Stimulated activated CD4-positive, alpha-beta T cell treated with anti-CD3 and anti-CD28 coated beads, Interleukin-1b, Interleukin-23, amount 100 ng/mL, for 4 hours (primary cell): ENCODE measurements at regions not wholly inside any gene's neighbourhood (a gene's known extent, or its start where the extent isn't known, plus 50 kb on each side); places are given as distances from the start of the nearest gene placed in this dataset.

Experiments used
- DNase-seq, 2 donors: peaks; one replicate each; pipeline ENCODE4 v3.0.0-alpha.2; 2020; ENCODE audit warnings: low read depth in 2 of 2

DNA sequence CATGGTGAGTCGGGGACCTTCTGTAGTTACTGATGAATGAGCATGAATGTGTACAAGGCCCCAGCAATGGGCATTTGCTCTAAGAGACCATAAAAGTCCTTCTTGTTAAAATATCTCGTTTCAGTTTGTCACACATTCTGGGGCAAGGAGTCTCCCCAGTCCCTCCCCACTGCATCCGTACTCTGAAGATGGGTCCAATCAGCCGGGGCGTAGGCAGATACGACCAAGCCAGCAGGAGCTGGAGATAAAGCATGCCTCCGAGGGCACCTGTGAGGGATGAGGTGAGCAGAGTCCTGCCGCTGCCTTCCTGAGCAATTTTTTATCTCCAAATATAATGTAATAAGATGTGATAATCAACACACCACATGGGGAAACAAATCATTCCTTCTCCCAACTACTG is 528.5 kb downstream of the BCL11B start:
- DNase-seq: no peak

- no peak for DNase-seq
Observed at GRCh38 chr14:98748966-98749365, 523.0 kb downstream of the BCL11B start.

DNA sequence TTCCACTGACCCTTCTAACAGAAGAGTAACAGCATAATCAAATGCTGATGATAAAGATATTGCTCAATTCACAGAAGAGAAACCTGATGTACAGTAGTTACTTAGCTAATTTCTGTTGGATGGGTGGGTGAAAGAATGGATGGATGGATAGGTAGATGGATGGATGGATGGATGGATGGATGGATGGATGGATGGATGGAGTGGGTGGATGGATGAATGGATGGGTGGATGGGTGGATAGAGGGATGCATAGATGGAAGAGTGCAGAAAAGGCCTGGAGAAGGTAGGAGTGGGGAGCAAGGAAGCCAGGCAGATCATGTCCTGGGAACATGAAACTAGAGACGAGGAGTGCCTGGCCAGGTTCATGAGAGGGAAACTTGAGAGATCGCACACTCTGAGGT is 520.9 kb downstream of the BCL11B start:
- no peak for DNase-seq

DNA sequence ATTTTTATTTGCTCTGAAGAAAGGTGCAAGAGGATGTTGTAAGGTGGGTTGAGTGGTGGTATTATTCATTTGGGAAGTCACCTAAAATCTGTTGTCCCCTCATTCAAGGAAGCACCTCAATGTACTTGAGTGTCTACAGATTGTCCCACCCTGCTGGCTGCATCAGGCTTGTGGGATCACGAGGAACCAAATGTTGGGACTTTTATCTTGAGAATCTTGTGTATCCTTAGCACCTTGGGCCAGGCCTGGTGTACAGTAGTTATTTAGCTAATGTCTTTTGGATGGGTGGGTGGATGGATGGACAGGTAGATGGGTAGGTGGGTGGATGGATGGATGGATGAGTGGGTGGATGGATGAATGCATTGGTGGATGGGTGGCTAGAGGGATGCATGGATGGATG is 519.3 kb downstream of the BCL11B start:
- DNase-seq: no peak

- DNase-seq: no peak
Observed at GRCh38 chr14:98754343-98755020, 517.5 kb downstream of the BCL11B start.

DNA sequence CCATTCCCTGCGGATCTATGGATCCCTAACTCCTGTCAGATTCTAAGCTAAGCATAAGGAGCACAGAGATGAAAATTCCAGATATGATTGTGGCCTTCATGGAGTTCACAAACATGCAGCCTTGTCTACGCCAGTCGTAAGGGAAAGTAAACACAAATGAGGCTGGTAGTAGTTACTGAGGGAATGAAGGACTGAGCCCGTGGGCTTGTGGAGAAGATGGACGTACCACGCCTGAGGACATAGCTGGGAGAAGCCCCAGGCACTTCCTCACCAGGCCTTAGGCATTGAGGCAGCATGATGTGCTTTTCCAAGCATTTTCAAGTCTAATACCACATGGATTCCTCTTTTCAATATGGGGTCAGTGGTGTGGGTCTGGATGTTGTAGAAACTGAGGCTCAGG is 515.2 kb downstream of the BCL11B start:
- no peak for DNase-seq

DNA sequence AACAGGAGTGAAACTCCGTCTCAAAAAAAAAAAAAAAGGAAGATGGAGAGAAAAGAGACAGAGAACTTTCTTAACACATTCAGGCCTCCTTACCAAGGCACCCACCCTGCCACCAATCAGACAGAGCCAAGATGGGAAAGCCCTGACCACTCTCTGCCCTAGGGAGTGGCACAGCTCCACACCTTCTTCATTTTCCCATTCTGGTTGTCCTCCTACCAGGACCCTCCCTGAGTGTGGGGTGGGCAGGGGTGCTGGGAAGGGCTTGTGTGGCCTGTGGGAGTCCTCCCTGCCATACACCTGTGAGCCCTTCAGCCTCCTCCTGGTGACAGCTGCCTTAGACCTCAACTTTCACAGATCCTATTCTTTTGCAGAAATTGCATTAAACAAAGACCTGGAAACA is 513.6 kb downstream of the BCL11B start:
- DNase-seq: no peak

DNA sequence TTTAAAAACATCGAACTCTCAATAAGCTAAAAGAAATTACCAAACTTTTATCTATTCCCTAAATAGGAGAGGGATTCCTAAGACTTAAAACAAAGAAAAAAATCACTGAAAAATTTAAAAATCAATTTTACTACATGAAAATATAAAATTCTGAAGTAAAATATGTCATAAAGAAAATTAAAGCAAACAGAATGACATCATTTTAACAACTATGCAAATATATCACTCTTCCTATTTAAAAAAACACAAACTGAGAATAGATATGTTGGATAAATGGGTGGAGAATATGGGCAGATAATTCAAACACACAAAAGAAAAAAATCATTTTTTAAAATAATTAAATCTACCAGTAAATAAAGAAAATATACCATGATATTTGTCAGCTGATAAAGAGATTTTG is 510.0 kb downstream of the BCL11B start:
- no peak for DNase-seq

GRCh38 chr14:98766818-98767217 is 505.2 kb downstream of the BCL11B start:
- DNase-seq: no peak

DNA sequence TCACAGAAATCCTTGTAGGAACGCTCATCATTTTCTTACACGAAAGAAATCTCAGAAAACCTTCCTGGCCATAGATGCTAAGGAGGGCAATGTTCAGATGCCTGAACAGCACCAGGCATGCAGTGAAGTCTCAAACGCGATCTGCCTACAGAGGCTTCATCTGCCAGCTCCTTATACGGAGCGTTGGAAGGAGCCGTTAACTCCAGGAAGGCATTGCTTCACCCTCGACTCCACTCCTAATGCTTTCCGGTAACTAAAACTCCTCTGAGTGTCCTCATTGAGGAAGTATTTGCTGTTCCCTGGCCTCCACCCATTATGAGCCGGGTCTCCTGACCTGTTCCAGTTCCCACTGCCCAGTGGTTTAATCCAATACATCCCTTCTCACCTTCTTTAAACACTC is 502.7 kb downstream of the BCL11B start:
- DNase-seq: no peak

DNA sequence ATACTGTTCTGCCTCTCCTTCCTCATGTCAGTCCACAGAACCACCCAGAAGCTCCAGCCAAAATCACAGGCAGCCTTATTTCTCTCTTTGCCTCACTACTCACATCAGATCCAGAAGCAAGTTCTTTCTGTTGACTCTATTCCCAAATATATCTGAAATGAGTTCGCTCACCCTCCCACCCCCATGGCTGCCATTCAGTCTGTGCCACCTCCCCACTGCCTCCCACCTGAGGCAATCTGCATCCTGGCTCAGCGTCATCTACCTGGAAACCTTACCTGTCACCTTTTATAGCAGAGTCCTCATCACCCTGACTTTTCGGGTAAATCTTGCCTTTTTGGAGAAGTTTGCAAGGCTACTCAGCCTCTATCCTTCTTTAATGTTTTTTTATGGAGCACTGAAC is 501.8 kb downstream of the BCL11B start:
- no peak for DNase-seq

DNA sequence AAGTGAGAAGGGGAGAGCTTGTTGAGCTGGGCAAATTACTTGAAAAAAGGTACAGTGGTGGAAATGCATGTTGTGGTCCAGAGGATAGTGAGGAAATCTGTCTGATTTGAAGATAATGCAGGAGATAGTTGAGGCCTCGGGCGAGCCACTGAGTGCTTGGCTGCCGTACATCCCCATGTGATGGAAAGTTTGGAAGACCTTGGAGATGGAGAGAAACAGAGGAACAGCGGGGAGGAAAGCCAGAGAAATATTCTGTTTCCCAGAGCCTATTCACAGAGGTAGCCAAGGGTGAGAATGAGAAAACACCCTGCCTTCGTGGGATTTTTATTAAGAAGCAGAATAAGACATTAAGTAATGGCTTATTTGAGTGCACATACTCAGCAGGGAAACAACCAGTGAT is 498.2 kb downstream of the BCL11B start:
- DNase-seq: no peak

DNA sequence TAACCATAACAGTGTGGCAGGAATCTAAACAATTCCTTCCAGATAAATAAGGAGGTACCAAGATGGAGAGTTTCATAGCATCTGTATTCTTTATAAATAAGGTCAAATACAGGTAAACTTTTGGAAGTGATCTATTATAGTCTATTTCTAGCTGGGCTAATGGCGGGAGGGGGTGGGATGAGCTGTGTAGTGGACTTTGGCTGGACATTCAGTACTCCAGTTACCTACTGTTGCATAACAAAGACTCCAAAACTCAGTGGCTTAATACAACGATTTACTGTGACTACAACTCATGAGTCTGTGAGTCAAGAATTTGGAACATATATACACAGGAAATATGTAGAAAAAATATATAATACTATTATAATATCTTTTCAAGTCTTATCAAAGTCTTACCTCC is 496.1 kb downstream of the BCL11B start:
- DNase-seq: no peak

- DNase-seq: no peak
Observed at GRCh38 chr14:98782062-98782461, 489.9 kb downstream of the BCL11B start.

GRCh38 chr14:98785578-98785977 is 486.4 kb downstream of the BCL11B start:
- no peak for DNase-seq

GRCh38 chr14:98786456-98786855 is 485.5 kb downstream of the BCL11B start:
- DNase-seq: no peak

DNA sequence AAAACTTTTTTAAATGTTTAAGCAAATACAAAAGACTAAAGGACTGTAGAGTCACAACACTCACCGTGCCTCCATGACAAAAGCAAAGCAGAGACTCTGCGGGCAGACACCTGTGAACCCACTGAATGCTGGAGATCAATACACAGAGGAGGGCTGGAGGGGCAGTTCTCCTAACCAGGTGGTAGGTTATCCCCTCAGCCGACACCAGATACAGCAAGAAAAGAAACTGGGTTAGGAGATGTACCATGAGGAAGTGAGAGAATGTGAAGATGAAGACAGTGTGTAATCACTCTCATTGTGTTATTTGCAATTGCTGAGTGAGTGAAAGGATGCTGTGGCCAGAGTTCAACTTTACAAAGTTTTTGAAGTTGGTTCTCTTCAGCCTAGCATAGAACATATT is 480.3 kb downstream of the BCL11B start:
- no peak for DNase-seq

GRCh38 chr14:98792171-98792570 is 479.8 kb downstream of the BCL11B start:
- no peak for DNase-seq

GRCh38 chr14:98798099-98798498 is 473.9 kb downstream of the BCL11B start:
- DNase-seq: no peak

DNA sequence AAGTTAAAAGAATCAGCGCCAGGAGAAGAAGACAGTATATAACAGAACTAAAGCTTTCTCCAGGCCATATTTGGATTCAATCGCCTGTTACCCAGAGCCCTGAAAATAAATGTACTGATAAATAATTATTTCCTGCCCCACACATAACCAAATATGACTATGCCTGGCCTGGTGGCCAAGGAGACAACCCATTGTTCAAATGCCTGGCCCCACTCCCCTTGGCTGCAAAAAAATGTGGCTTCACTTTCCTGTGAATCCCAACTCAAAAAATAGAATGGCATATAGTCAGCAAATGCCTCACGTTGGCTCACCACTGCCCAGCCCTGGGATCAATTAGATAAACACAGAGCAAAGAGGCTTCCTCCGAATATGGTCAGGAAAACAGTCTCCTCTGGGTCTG is 472.1 kb downstream of the BCL11B start:
- no peak for DNase-seq

DNA sequence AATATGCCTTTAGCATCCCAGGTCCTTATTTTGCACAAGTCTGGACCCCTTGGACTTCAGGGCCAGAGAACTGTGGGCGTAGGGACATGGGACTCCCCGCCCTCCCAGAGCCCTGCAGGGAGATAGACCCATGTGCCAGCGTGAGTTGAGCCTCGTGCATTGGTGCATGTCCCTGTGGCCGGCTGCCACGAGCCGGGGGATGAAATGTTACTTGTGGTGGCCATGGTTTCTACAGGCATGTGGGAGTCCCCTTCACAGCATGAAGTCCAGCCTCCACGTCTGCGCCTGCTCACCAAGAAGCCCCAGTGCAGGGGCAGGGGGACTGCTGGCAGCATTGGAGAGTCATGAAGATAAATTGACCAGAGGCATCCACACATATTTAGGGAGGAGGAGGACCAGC is 470.0 kb downstream of the BCL11B start:
- DNase-seq: no peak

- DNase-seq: no peak
Observed at GRCh38 chr14:98803196-98803595, 468.8 kb downstream of the BCL11B start.

DNA sequence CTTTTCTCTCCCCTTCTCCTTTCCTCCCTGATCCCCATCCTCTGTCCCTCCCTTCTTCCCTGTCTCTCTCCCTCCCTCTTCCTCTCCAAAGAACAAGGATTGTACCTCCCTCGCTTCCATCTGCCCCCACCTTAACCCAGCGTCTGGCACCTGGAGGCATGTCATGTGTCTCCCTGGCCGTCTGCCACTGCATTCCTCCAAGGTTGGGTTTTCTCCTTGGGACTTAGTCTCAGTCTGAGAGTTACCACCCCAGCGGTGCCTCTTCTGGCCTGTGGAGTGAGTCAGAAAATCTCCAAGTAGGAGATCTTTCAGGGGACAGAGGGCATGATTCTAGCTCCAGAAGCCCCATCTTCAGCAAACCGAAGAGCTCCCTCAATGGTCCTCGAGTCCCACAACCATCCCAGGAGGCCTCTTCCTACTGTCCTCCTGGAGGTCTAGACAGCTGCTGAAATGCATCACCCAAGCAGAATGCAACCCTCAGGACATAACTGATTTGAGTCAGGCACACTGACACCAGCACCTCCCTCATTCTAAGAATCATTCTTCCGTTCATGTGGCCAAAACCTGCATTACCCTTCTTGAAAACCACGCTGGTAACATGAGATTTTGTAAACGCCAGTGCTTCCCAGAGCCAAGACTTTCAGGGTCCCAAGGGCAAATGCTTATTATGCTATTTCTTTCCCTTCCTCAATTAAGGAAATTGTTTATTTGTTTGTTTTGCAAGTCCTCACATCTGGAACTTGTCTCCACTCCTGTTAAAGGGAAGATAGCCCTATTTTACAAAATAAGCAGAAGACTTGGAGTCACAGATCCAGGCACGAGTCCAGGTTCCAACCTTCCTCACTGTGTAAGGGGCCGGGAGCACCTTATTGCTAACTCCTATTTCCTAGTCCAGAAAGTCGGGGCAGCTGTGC is 463.2 kb downstream of the BCL11B start:
- DNase-seq: no peak
